Ascending aorta (tissue), 2 donors: ENCODE measurements at regions not wholly inside any gene's neighbourhood (a gene's known extent, or its start where the extent isn't known, plus 50 kb on each side); places are given as distances from the start of the nearest gene placed in this dataset.

ENCODE experiments used
- DNase-seq, 2 donors: peaks; one replicate each; pipeline ENCODE4 v3.0.0-alpha.2; 2019; ENCODE audit warnings: low spot score in 2 of 2
- H3K27ac ChIP-seq, 2 donors: fragments of 200-600 bp; sonication (generic); one replicate each; pipeline ENCODE4 v1.5.1; 2016 to 2017; ENCODE audit warnings: mild to moderate bottlenecking in 1 of 2
- H3K27me3 ChIP-seq: fragments of 200-600 bp; sonication (generic); one replicate; pipeline ENCODE4 v1.5.1; 2017
- H3K36me3 ChIP-seq, 2 donors: fragments of 200-600 bp; sonication (generic); one replicate each; pipeline ENCODE4 v1.5.1; 2016
- H3K4me1 ChIP-seq, 2 donors: fragments of 200-600 bp; sonication (generic); one replicate each; pipeline ENCODE4 v1.5.1; 2016 to 2017; ENCODE audit warnings: mild to moderate bottlenecking in 1 of 2
- H3K4me3 ChIP-seq, 2 donors: fragments of 200-600 bp; sonication (generic); one replicate each; pipeline ENCODE4 v1.5.1; 2016 to 2017; ENCODE audit warnings: mild to moderate bottlenecking in 1 of 2
- H3K9me3 ChIP-seq, 2 donors: fragments of 200-600 bp; sonication (generic); one replicate each; pipeline ENCODE4 v1.5.1; 2016
- CTCF ChIP-seq, 3 experiments: fragments of 200-600 bp in 2 of 3; fragments of 450-650 bp in 1 of 3; sonication (generic) in 2 of 3; IDR thresholded peaks; one replicate each; pipeline ENCODE4 v1.5.1; 2016 to 2019; ENCODE audit warnings: antibody characterized with exemption in 3 of 3, mild to moderate bottlenecking in 1 of 3, moderate library complexity in 1 of 3
- intact Hi-C: fragments of 100-400 bp; cut with DNase I; formaldehyde crosslinking; loops from one replicate; pipeline ENCODE4 v1.15.1; 2023

GRCh38 chr3:182603501-182603900, 189.8 kb upstream of the ATP11B start:
- Histone ChIP-seq H3K9me3 (no peaks in the 10 kb centered on the region), H3K27ac (no peak overlapping the region), H3K36me3 (no peaks in the 10 kb centered on the region), H3K4me3 (no peak overlapping the region), H3K27me3 (no peaks in the 10 kb centered on the region), H3K4me1 (no peaks in the 10 kb centered on the region)
- intact Hi-C loops, result no loop called here
- TF ChIP-seq CTCF (IDR thresholded peaks at IDR 0.05), result no peak
- DNase-seq, result no peak

GRCh38 chr3:182605882-182606611, 187.3 kb upstream of the ATP11B start:
- Histone ChIP-seq H3K9me3 (no peaks in the 10 kb centered on the region), H3K36me3 (no peaks in the 10 kb centered on the region)
- no peak for TF ChIP-seq CTCF (IDR thresholded peaks at IDR 0.05)

GRCh38 chr3:182606905-182607504, 186.3 kb upstream of the ATP11B start:
- DNase-seq, result no peak
- H3K4me3 ChIP-seq, result no peak overlapping the region
- no peak for TF ChIP-seq CTCF (IDR thresholded peaks at IDR 0.05)
- intact Hi-C loops, result no loop called here
- H3K4me1 ChIP-seq, result no peaks in the 10 kb centered on the region
- no peaks in the 10 kb centered on the region for H3K36me3 ChIP-seq
- H3K27ac ChIP-seq, result no peak overlapping the region
- no peaks in the 10 kb centered on the region for H3K27me3 ChIP-seq
- H3K9me3 ChIP-seq, result no peaks in the 10 kb centered on the region

More at GRCh38 chr3:182605882-182606611, 187.3 kb upstream of the ATP11B start:
- no peaks in the 10 kb centered on the region for H3K27me3 ChIP-seq
- H3K4me1 ChIP-seq, result no peaks in the 10 kb centered on the region
- no peak overlapping the region for H3K4me3 ChIP-seq
- intact Hi-C loops, result no loop called here
- no peak overlapping the region for H3K27ac ChIP-seq
- no peak for DNase-seq

GRCh38 chr3:182608832-182609231, 184.5 kb upstream of the ATP11B start:
- intact Hi-C loops, result no loop called here
- H3K4me3 ChIP-seq, result no peak overlapping the region
- no peaks in the 10 kb centered on the region for H3K36me3 ChIP-seq
- no peak overlapping the region for H3K27ac ChIP-seq
- TF ChIP-seq CTCF (IDR thresholded peaks at IDR 0.05), result no peak
- no peaks in the 10 kb centered on the region for H3K9me3 ChIP-seq
- no peaks in the 10 kb centered on the region for H3K27me3 ChIP-seq
- no peak for DNase-seq
- H3K4me1 ChIP-seq, result no peaks in the 10 kb centered on the region

- no peak for TF ChIP-seq CTCF (IDR thresholded peaks at IDR 0.05)
- no peak overlapping the region for H3K4me3 ChIP-seq
- no peak for DNase-seq
- no peak overlapping the region for H3K27ac ChIP-seq
- H3K27me3 ChIP-seq, result no peaks in the 10 kb centered on the region
- intact Hi-C loops, result no loop called here
- no peaks in the 10 kb centered on the region for H3K4me1 ChIP-seq
- H3K36me3 ChIP-seq, result no peaks in the 10 kb centered on the region
- no peaks in the 10 kb centered on the region for H3K9me3 ChIP-seq
Observed at GRCh38 chr3:182609575-182610156, 183.6 kb upstream of the ATP11B start.
